Medulla oblongata (tissue), 1 donor: ENCODE measurements at regions not wholly inside any gene's neighbourhood (a gene's known extent, or its start where the extent isn't known, plus 50 kb on each side); places are given as distances from the start of the nearest gene placed in this dataset.
"Not testable (repeated sequence)": the region's sequence is repeated elsewhere in the genome, so short reads cannot be mapped to it uniquely, and the experiment has no call there.

Experiments
- DNase-seq: peaks from one replicate; pipeline ENCODE4 v3.0.0-alpha.2; 2015; ENCODE audit errors: extremely low spot score

GRCh38 chr3:151555523-151555922 lies 94.7 kb upstream of the IGSF10 start:
- no peak for DNase-seq

DNA sequence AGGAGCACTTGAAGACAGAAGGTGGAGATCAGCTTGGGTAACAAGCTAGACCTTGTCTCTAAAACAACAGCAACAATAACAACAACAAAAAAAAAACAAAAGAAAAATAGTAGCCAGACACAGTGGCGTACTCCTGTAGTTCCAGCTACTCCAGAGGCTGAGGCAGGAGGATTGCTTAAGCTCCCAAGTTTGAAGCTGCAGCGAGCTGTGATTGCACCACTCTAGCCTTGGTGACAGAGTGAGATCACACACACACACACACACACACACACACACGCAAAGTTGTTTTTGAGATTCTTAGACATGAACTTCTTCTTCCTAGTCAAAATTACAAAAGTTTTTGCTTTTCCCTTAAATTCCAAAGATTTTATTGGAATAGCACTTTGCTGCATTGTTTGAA lies 93.0 kb upstream of the IGSF10 start:
- DNase-seq: no peak

- no peak for DNase-seq
Measured at GRCh38 chr3:151552589-151552988, 91.7 kb upstream of the IGSF10 start.

- no peak for DNase-seq
Measured at GRCh38 chr3:151550642-151551041, 89.8 kb upstream of the IGSF10 start.

DNA sequence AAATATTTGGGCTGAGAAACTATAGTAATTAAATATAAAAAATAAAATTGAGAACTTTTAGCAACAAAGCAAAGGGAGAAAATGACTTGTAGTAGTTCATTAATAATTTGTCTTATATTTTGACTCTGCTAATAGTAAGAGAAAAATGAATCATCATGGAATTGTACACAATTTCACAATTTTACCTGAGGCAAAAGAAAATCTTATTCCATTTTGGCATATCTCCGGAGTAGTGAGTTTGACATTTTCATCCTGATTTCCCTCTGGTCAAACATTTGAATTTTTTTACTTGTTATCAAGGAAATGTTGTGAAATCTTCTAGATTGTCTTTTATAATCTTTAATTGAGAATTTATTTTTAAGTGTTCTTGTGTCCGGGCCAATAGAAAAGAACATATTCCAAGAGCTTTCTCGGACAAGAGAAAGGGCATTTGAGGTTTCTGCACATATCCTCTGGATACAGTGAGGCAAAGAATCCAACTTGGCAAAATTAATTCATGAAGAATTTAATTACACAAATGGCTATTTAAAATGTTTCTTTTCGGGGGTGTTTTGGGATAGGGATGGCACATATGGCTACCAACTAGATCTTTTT lies 89.3 kb upstream of the IGSF10 start:
- DNase-seq: no peak

DNA sequence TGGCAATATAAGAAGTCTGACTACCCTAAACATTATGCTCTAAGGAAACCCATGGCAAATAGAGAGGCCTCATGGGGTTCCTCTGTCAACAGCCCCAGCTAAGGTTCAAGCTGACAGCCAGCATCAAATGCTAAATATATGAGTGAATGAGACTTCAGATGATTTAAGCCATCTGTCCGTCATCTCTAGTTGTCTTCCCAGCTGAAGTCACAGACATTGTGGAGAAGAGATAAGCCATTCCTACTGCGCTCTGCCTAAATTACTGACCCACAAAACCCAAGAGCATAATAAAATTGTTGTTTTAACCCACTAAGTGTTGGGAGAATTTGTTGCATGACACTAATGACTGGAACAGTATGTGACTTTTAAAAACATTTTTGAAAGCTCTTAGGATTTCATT lies 87.3 kb upstream of the IGSF10 start:
- DNase-seq: no peak

GRCh38 chr3:151544164-151544548 lies 83.3 kb upstream of the IGSF10 start:
- no peak for DNase-seq

DNA sequence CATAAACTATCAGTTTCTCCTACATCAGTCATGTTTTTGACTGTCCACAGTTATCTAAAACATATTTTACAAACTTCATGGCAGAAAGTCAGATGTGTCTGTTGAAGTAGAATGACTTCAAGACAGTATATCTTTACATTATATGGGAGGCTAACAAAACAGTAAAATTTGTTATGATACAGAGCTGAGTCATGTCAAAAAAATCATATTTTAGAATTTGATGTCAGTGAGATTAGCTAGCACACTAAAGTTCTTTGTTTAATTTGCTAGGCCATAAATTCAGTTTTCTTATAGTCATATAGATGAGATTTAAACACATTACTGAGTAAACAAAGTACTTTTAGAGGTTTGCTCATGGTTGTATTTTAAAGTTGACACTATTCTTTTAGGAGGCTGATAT lies 80.3 kb upstream of the IGSF10 start:
- DNase-seq: no peak

DNA sequence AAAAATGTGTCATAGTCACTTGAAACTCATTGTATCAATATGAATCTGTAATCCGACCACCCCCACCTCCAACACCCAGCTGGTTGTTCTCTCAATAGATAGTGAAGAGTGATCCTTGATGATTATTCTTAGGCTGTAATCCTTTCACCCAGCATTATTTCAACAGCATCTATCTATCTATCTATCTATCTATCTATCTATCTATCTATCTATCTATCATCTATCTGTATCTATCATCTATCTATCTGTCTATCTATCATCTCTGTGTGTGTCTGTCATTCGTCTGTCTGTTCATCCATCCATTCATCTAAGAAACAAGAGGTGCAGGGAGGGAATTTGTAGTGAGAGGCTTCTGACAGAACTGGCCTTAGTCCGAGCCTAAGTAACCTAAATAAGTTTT lies 78.7 kb upstream of the IGSF10 start:
- no peak for DNase-seq

- DNase-seq: peak; percentile 76
Measured at GRCh38 chr3:151538456-151539393, 77.9 kb upstream of the IGSF10 start.

- DNase-seq: no peak
Measured at GRCh38 chr3:151537726-151538125, 76.9 kb upstream of the IGSF10 start.

- no peak for DNase-seq
Measured at GRCh38 chr3:151526757-151527156, 65.9 kb upstream of the IGSF10 start.

GRCh38 chr3:151520105-151520504 lies 59.2 kb upstream of the IGSF10 start:
- no peak for DNase-seq

DNA sequence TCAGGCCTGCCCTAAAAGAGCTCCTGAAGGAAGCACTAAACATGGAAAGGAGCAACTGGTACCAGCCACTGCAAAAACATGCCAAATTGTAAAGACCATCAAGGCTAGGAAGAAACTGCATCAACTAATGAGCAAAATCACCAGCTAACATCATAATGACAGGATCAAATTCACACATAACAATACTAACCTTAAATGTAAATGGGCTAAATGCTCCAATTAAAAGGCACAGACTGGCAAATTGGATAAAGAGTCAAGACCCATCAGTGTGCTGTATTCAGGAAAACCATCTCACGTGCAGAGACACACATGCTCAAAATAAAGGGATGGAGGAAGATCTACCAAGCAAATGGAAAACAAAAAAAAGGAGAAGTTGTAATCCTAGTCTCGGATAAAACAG lies 50.6 kb upstream of the IGSF10 start:
- DNase-seq: not testable (repeated sequence)
